GM10248 (cell line): ENCODE measurements at regions not wholly inside any gene's neighbourhood (a gene's known extent, or its start where the extent isn't known, plus 50 kb on each side); places are given as distances from the start of the nearest gene placed in this dataset.

ENCODE experiments used
- CTCF ChIA-PET: fragments of 300-600 bp; sonication (Branson Sonifier 250); formaldehyde crosslinking; extraction: SDS; loops from one replicate; lab custom pipeline; 2021; ENCODE audit warnings: antibody characterized with exemption; lab: Yijun Ruan, JAX
- POLR2A ChIA-PET: fragments of 350-650 bp; sonication (Branson Sonifier 250); formaldehyde crosslinking; extraction: SDS; loops from one replicate; lab custom pipeline; 2020; ENCODE audit warnings: antibody characterized with exemption; lab: Yijun Ruan, JAX
- DNase-seq: peaks from one replicate; pipeline ENCODE4 v3.0.0; 2012; ENCODE audit errors: extremely low spot score
- TF ChIP-seq, protein P1 (sequence below): IDR thresholded peaks from 2 replicates; pipeline ENCODE4 v1.5.1; 2012; ENCODE audit warnings: mild to moderate bottlenecking, low read depth; ENCODE audit errors: extremely low read depth, missing control alignments, control extremely low read depth

GRCh38 chr9:23586906-23587305 lies 239.1 kb downstream of the ELAVL2 start:
- TF ChIP-seq, protein P1, sequence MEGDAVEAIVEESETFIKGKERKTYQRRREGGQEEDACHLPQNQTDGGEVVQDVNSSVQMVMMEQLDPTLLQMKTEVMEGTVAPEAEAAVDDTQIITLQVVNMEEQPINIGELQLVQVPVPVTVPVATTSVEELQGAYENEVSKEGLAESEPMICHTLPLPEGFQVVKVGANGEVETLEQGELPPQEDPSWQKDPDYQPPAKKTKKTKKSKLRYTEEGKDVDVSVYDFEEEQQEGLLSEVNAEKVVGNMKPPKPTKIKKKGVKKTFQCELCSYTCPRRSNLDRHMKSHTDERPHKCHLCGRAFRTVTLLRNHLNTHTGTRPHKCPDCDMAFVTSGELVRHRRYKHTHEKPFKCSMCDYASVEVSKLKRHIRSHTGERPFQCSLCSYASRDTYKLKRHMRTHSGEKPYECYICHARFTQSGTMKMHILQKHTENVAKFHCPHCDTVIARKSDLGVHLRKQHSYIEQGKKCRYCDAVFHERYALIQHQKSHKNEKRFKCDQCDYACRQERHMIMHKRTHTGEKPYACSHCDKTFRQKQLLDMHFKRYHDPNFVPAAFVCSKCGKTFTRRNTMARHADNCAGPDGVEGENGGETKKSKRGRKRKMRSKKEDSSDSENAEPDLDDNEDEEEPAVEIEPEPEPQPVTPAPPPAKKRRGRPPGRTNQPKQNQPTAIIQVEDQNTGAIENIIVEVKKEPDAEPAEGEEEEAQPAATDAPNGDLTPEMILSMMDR: no peak
- ChIA-PET POLR2A (no interaction called here), CTCF (interaction anchor here (1.0 kb wide), 1 partner anchor 10 kb away, joined by 4 read pairs; no protein-coding TSS in a partner anchor)
- DNase-seq: no peak

- CTCF ChIA-PET: interaction anchor here (1.0 to 1.1 kb wide), 2 partner anchors 9 to 10 kb away, joined by 3 to 4 read pairs; no protein-coding TSS in a partner anchor
- POLR2A ChIA-PET: no interaction called here
- TF ChIP-seq, protein P1: no peak
- no peak for DNase-seq
Observed at GRCh38 chr9:23587433-23587832, 238.6 kb downstream of the ELAVL2 start.

DNA sequence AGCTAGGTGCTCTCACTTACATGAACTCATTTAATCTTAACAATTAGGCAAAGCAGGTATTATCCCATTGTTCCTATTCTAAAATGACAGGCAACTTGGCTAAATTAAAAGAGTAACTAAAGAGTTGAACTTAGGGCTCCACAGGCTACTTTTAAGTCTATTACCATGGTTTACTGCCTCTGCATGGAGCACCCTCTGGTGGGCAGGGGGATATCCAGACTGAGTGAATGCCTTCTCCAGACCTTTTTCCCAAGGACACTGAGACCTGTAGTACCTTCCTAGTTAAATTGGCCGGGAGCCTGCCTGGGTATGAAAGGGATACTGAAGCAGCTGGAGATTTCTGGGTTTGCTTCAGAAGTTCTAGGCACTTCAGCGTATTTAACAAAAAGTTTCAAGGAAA lies 238.1 kb downstream of the ELAVL2 start:
- DNase-seq: no peak
- CTCF ChIA-PET: interaction anchor here (1.0 to 1.1 kb wide), 2 partner anchors 9 kb away, joined by 3 to 4 read pairs; no protein-coding TSS in a partner anchor
- POLR2A ChIA-PET: no interaction called here
- TF ChIP-seq, protein P1: no peak

GRCh38 chr9:23590276-23591000 lies 235.6 kb downstream of the ELAVL2 start:
- TF ChIP-seq, protein P1: no peak
- ChIA-PET POLR2A (no interaction called here), CTCF (no interaction called here)
- no peak for DNase-seq

- CTCF ChIA-PET: no interaction called here
- POLR2A ChIA-PET: no interaction called here
- DNase-seq: no peak
- TF ChIP-seq, protein P1: no peak
Observed at GRCh38 chr9:23594421-23594820, 231.6 kb downstream of the ELAVL2 start.

DNA sequence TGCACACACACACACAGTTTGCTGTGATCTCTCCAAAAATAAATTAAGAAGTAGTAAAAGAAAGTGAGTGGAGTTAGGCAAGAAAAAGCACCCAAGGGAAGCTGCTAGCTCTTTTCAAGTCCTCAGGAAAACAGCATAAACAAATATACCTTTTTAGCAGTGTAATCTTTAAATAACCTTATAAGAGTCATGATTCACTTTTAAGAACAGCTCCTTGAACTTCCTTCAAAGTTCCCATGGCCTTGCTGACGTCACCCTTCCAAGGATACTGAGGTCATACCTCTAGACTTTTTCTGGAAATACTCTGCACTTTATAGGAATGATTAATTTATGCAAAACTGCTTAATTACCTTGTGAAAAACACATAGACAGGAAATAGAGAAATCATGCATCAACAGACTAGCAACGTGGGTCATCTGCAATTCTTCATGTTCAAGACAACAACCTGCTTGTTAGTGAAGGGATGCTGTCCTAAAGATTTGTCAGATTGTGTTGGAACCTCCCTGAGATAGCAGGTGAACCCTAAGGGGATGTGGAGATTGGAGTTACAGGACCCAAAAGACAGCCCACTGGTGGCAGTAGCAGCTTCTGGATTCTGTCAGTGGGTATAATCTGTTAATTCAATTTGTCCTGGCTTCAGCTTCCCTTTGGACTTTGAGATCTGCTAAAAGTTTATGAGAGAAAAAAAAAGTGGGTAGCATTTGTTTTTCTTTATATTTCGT lies 229.0 kb downstream of the ELAVL2 start:
- TF ChIP-seq, protein P1: no peak
- DNase-seq: no peak
- CTCF ChIA-PET: interaction anchor here (1.4 to 1.5 kb wide), 2 partner anchors 10 to 14 kb away, joined by 4 read pairs; no protein-coding TSS in a partner anchor
- POLR2A ChIA-PET: no interaction called here
